ENCODE measurements at regions not wholly inside any gene's neighbourhood (a gene's known extent, or its start where the extent isn't known, plus 50 kb on each side); places are given as distances from the start of the nearest gene placed in this dataset.

DNA sequence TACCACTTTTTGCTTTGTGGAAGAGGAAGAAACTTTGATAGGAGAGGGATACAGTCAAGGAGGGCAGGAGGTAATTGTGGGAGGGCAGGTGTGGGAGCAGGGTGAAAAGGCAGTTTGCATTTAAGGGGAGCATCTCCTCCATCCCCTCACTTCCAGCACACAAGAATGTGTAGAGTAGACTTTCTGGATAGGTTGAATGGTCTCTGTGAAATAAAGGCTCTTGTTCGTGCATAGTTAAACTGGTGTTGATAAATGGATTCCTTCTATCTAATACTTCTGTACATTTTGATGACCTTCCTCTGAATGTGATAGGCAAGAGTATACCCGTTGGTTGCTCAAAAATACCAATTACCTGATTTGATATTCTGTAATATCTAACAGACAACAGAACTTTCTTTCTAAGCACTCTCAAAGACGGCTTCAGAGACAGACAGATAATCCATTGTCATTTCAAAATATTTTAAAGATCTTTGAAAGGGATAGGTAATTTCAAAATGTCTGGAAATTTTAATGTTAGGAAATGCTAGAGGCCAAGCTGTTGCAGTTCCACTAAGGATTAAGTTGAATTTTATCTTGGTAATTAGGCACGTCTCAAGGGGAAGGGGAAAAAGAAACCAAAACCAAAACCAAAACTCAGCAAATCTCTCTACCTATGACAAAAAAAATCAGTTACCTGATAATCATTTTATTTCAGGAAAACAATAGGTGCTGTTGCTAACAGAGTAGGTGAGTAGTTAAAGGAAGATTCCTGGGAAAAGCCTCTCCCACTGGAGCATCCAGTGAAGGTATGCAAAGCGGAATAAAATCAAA, 302.6 kb downstream of the COG6 start:
- TF ChIP-seq, protein P1, sequence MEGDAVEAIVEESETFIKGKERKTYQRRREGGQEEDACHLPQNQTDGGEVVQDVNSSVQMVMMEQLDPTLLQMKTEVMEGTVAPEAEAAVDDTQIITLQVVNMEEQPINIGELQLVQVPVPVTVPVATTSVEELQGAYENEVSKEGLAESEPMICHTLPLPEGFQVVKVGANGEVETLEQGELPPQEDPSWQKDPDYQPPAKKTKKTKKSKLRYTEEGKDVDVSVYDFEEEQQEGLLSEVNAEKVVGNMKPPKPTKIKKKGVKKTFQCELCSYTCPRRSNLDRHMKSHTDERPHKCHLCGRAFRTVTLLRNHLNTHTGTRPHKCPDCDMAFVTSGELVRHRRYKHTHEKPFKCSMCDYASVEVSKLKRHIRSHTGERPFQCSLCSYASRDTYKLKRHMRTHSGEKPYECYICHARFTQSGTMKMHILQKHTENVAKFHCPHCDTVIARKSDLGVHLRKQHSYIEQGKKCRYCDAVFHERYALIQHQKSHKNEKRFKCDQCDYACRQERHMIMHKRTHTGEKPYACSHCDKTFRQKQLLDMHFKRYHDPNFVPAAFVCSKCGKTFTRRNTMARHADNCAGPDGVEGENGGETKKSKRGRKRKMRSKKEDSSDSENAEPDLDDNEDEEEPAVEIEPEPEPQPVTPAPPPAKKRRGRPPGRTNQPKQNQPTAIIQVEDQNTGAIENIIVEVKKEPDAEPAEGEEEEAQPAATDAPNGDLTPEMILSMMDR (IDR thresholded peaks at IDR 0.05 in 8 of 11, conservative IDR thresholded peaks at IDR 0.05 in 3 of 11), result no peak
- TF ChIP-seq POLR2A (IDR thresholded peaks at IDR 0.05), result no peak
